GM23338 (cell line): ENCODE measurements at regions not wholly inside any gene's neighbourhood (a gene's known extent, or its start where the extent isn't known, plus 50 kb on each side); places are given as distances from the start of the nearest gene placed in this dataset.

Source experiments
- ATAC-seq: fragments of 200-7000 bp; cut with Tn5 transposase; 3 replicates; pipeline ENCODE4 v1.9.1; 2020
- DNase-seq: peaks from one replicate; pipeline ENCODE4 v3.0.0-alpha.2; 2015; ENCODE audit warnings: low spot score
- H2AFZ ChIP-seq: fragments of 200-600 bp; sonication (generic); 2 replicates; pipeline ENCODE4 v1.8.0; 2016; ENCODE audit warnings: antibody characterized with exemption, mild to moderate bottlenecking, moderate library complexity
- H3F3A ChIP-seq: fragments of 200-600 bp; sonication (generic); replicated peaks from 2 replicates; pipeline ENCODE4 v1.8.0; 2017; ENCODE audit warnings: antibody characterized with exemption, mixed run types, low read depth
- H3K27ac ChIP-seq: fragments of 200-600 bp; sonication (generic); 2 replicates; pipeline ENCODE4 v1.6.1; 2016; ENCODE audit warnings: low read depth
- H3K27me3 ChIP-seq: fragments of 200-600 bp; sonication (generic); 2 replicates; pipeline ENCODE4 v1.8.0; 2016; ENCODE audit warnings: mild to moderate bottlenecking, mixed run types, moderate library complexity; ENCODE audit not compliant: insufficient read depth
- H3K36me3 ChIP-seq: fragments of 200-600 bp; sonication (generic); 2 replicates; pipeline ENCODE4 v1.8.0; 2016; ENCODE audit warnings: mild to moderate bottlenecking; ENCODE audit not compliant: insufficient read depth
- H3K4me1 ChIP-seq: fragments of 200-600 bp; sonication (generic); 2 replicates; pipeline ENCODE4 v1.8.0; 2016; ENCODE audit warnings: mild to moderate bottlenecking, moderate library complexity; ENCODE audit not compliant: insufficient read depth
- H3K4me2 ChIP-seq: fragments of 200-600 bp; sonication (generic); 2 replicates; pipeline ENCODE4 v1.7.1; 2017; ENCODE audit warnings: mixed run types
- H3K4me3 ChIP-seq: fragments of 200-600 bp; sonication (generic); 2 replicates; pipeline ENCODE4 v1.6.1; 2016; ENCODE audit warnings: mixed run types
- H3K79me2 ChIP-seq: fragments of 200-600 bp; sonication (generic); replicated peaks from 2 replicates; pipeline ENCODE4 v1.8.0; 2017; ENCODE audit warnings: mild to moderate bottlenecking; ENCODE audit not compliant: insufficient read depth
- H3K9me2 ChIP-seq: fragments of 200-600 bp; sonication (generic); 2 replicates; pipeline ENCODE4 v1.8.0; 2017; ENCODE audit not compliant: insufficient read depth
- H4K20me1 ChIP-seq: fragments of 200-600 bp; sonication (generic); replicated peaks from 2 replicates; pipeline ENCODE4 v1.8.0; 2017; ENCODE audit warnings: mild to moderate bottlenecking; ENCODE audit not compliant: insufficient read depth
- H3K27ac Mint-ChIP-seq: 2 replicates; pipeline ENCODE4 v1.8.0; 2020; ENCODE audit warnings: inconsistent platforms, mild to moderate bottlenecking, moderate library complexity, mixed read lengths
- H3K27me3 Mint-ChIP-seq: 3 replicates; pipeline ENCODE4 v1.8.0; 2022; ENCODE audit warnings: low read depth, mild to moderate bottlenecking, moderate library complexity, mixed read lengths, inconsistent platforms; ENCODE audit not compliant: insufficient read depth, poor library complexity
- H3K36me3 Mint-ChIP-seq: 3 replicates; pipeline ENCODE4 v1.8.0; 2021; ENCODE audit warnings: low read depth, mild to moderate bottlenecking, inconsistent platforms, moderate library complexity, mixed read lengths
- H3K4me1 Mint-ChIP-seq: 3 replicates; pipeline ENCODE4 v1.8.0; 2020; ENCODE audit warnings: mild to moderate bottlenecking, inconsistent platforms, mixed read lengths
- H3K4me3 Mint-ChIP-seq: 3 replicates; pipeline ENCODE4 v1.8.0; 2021; ENCODE audit warnings: moderate library complexity, mild to moderate bottlenecking, inconsistent platforms, mixed read lengths
- H3K9me3 Mint-ChIP-seq: 3 replicates; pipeline ENCODE4 v1.8.0; 2020; ENCODE audit warnings: moderate library complexity, mild to moderate bottlenecking, inconsistent platforms, mixed read lengths
- CREB1 ChIP-seq: fragments of 250-450 bp; sonication (Bioruptor Pico); IDR thresholded peaks from 2 replicates; pipeline ENCODE4 v1.5.0; 2020; ENCODE audit warnings: low read depth, mild to moderate bottlenecking, moderate library complexity
- EZH2 ChIP-seq: fragments of 200-600 bp; sonication (generic); IDR thresholded peaks from one replicate; pipeline ENCODE4 v1.8.0; 2017; ENCODE audit warnings: antibody characterized with exemption, mild to moderate bottlenecking, low read depth; ENCODE audit not compliant: unreplicated experiment
- EZH2phosphoT487 ChIP-seq: fragments of 200-600 bp; sonication (generic); IDR thresholded peaks from one replicate; pipeline ENCODE4 v1.8.1; 2018; ENCODE audit warnings: antibody characterized with exemption; ENCODE audit not compliant: unreplicated experiment
- JUNB ChIP-seq: IDR thresholded peaks from one replicate; pipeline ENCODE4 v1.6.1; 2016; ENCODE audit warnings: antibody characterized with exemption; ENCODE audit not compliant: unreplicated experiment
- NANOG ChIP-seq: IDR thresholded peaks from 2 replicates; pipeline ENCODE4 v1.6.1; 2016; ENCODE audit warnings: antibody characterized with exemption, borderline replicate concordance
- POLR2AphosphoS5 ChIP-seq: IDR thresholded peaks from 2 replicates; pipeline ENCODE4 v1.6.1; 2016; ENCODE audit warnings: antibody characterized with exemption, low read depth
- STAT1 ChIP-seq: IDR thresholded peaks from one replicate; pipeline ENCODE4 v1.6.1; 2016; ENCODE audit warnings: antibody characterized with exemption; ENCODE audit not compliant: unreplicated experiment
- ZNF114 ChIP-seq: fragments of 250-450 bp; sonication (Bioruptor Pico); IDR thresholded peaks from 2 replicates; pipeline ENCODE4 v1.5.0; 2020; ENCODE audit warnings: mild to moderate bottlenecking, moderate library complexity
- ZNF331 ChIP-seq: fragments of 250-450 bp; sonication (Bioruptor Pico); IDR thresholded peaks from 2 replicates; pipeline ENCODE4 v1.5.0; 2020; ENCODE audit warnings: low read depth, mild to moderate bottlenecking, moderate library complexity
- TF ChIP-seq, protein P1 (sequence below), 2 experiments: fragments of 200-600 bp in 1 of 2; sonication (generic) in 1 of 2; conservative IDR thresholded peaks; 2 replicates each; pipeline versions ENCODE4 v1.5.1 to v1.6.1; 2016 to 2017; ENCODE audit warnings: antibody characterized with exemption in 2 of 2, low read depth in 2 of 2, mild to moderate bottlenecking in 2 of 2, moderate library complexity in 1 of 2
- TF ChIP-seq, protein P2 (sequence below): IDR thresholded peaks from 2 replicates; pipeline ENCODE4 v1.6.1; 2016; ENCODE audit warnings: antibody characterized with exemption
- TF ChIP-seq, protein P3 (sequence below): fragments of 250-450 bp; sonication (Bioruptor Pico); IDR thresholded peaks from 2 replicates; pipeline ENCODE4 v1.5.0; 2020; ENCODE audit warnings: mild to moderate bottlenecking, moderate library complexity

DNA sequence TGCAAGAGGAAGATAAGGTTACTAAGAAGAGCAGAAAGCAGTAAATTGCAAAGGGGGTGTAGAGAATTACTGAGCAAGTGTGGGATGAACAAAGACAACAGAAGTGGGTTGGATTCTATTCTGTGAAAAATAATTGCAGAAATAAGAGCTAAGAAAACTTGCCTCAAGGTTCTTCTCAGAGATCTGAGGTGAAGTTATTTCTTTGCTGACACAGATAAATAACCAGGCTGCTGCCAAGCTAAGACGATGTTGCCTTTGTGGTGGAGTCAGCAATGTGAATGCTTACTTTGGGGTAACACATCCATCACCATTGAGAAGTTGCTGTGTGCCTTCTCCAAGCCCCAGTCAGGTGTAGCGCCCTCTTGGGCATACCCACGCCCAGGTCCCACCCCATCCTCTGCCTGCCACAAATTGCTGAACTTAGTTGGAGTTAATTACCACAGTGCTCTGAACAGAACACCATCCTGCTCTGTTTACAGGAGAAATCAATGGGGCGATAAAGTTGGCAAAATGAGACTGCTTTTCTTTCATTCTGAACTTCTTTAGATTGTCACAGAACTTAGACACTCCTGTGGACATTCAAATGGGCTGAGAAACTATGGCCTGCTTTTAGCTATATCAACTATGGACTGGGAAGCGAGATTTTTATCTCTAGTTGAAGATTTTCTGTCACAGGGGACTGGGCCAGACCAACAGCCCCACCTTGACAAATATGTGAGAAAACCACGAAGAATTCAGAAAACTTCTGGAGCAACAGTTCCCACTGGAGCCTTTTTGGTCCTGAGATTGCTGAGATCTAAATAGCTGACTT, 283.6 kb downstream of the TMX3 start:
- Histone ChIP-seq H3K36me3 (no peaks in the 10 kb centered on the region), H4K20me1 (no peaks in the 10 kb centered on the region), H3K9me2 (no peaks in the 10 kb centered on the region), H3K4me3 (no peak overlapping the region), H3K4me2 (no peak overlapping the region), H3F3A (no peaks in the 10 kb centered on the region), H3K79me2 (no peaks in the 10 kb centered on the region), H3K27ac (no peak overlapping the region), H3K4me1 (no peaks in the 10 kb centered on the region), H3K27me3 (no peaks in the 10 kb centered on the region), H2AFZ (no peak overlapping the region)
- no peaks in the 10 kb centered on the region for H3K9me3 Mint-ChIP-seq
- H3K4me3 Mint-ChIP-seq, result no peak overlapping the region
- ATAC-seq, result no peak; the same call in 2 of the 3 replicates
- 0 out of 3 replicates have a peak, but pooled peaks cover 1% of the 10 kb centered on the region for H3K36me3 Mint-ChIP-seq
- TF ChIP-seq, protein P1, sequence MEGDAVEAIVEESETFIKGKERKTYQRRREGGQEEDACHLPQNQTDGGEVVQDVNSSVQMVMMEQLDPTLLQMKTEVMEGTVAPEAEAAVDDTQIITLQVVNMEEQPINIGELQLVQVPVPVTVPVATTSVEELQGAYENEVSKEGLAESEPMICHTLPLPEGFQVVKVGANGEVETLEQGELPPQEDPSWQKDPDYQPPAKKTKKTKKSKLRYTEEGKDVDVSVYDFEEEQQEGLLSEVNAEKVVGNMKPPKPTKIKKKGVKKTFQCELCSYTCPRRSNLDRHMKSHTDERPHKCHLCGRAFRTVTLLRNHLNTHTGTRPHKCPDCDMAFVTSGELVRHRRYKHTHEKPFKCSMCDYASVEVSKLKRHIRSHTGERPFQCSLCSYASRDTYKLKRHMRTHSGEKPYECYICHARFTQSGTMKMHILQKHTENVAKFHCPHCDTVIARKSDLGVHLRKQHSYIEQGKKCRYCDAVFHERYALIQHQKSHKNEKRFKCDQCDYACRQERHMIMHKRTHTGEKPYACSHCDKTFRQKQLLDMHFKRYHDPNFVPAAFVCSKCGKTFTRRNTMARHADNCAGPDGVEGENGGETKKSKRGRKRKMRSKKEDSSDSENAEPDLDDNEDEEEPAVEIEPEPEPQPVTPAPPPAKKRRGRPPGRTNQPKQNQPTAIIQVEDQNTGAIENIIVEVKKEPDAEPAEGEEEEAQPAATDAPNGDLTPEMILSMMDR (conservative IDR thresholded peaks at IDR 0.05; ENCODE audit: low read depth in 2 of 2), result peak; percentile 20 to 36; a peak in 3 of 4 replicates
- TF ChIP-seq ZNF331 (CRISPR knock-in tag), result no peak
- H3K27ac Mint-ChIP-seq, result no peak overlapping the region
- DNase-seq, result no peak
- 0 out of 3 replicates have a peak, but pooled peaks cover 1% of the 10 kb centered on the region for H3K4me1 Mint-ChIP-seq
- H3K27me3 Mint-ChIP-seq, result no peaks in the 10 kb centered on the region

- H3K36me3 Mint-ChIP-seq, result no peaks in the 10 kb centered on the region
- no peaks in the 10 kb centered on the region for H3K4me1 ChIP-seq
- H3K27ac Mint-ChIP-seq, result no peak overlapping the region
- no peaks in the 10 kb centered on the region for H3F3A ChIP-seq
- H3K4me3 Mint-ChIP-seq, result no peak overlapping the region
- no peaks in the 10 kb centered on the region for H3K4me1 Mint-ChIP-seq
- no peak overlapping the region for H3K4me2 ChIP-seq
- no peaks in the 10 kb centered on the region for H3K9me2 ChIP-seq
- no peaks in the 10 kb centered on the region for H3K9me3 Mint-ChIP-seq
- no peak overlapping the region for H2AFZ ChIP-seq
- no peaks in the 10 kb centered on the region for H3K27me3 Mint-ChIP-seq
- H3K36me3 ChIP-seq, result no peaks in the 10 kb centered on the region
- H3K79me2 ChIP-seq, result no peaks in the 10 kb centered on the region
- no peak overlapping the region for H3K4me3 ChIP-seq
- no peak overlapping the region for H3K27ac ChIP-seq
- DNase-seq (no peak), ATAC-seq (no peak)
- H4K20me1 ChIP-seq, result no peaks in the 10 kb centered on the region
- H3K27me3 ChIP-seq, result no peaks in the 10 kb centered on the region
- no peak for TF ChIP-seq CREB1 (CRISPR knock-in tag)
- TF ChIP-seq POLR2AphosphoS5, result no peak
- TF ChIP-seq, protein P2, sequence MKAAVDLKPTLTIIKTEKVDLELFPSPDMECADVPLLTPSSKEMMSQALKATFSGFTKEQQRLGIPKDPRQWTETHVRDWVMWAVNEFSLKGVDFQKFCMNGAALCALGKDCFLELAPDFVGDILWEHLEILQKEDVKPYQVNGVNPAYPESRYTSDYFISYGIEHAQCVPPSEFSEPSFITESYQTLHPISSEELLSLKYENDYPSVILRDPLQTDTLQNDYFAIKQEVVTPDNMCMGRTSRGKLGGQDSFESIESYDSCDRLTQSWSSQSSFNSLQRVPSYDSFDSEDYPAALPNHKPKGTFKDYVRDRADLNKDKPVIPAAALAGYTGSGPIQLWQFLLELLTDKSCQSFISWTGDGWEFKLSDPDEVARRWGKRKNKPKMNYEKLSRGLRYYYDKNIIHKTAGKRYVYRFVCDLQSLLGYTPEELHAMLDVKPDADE, result no peak
- no peak for TF ChIP-seq NANOG
- TF ChIP-seq EZH2, result no peak
- TF ChIP-seq ZNF114 (CRISPR knock-in tag), result no peak
- TF ChIP-seq, protein P3, sequence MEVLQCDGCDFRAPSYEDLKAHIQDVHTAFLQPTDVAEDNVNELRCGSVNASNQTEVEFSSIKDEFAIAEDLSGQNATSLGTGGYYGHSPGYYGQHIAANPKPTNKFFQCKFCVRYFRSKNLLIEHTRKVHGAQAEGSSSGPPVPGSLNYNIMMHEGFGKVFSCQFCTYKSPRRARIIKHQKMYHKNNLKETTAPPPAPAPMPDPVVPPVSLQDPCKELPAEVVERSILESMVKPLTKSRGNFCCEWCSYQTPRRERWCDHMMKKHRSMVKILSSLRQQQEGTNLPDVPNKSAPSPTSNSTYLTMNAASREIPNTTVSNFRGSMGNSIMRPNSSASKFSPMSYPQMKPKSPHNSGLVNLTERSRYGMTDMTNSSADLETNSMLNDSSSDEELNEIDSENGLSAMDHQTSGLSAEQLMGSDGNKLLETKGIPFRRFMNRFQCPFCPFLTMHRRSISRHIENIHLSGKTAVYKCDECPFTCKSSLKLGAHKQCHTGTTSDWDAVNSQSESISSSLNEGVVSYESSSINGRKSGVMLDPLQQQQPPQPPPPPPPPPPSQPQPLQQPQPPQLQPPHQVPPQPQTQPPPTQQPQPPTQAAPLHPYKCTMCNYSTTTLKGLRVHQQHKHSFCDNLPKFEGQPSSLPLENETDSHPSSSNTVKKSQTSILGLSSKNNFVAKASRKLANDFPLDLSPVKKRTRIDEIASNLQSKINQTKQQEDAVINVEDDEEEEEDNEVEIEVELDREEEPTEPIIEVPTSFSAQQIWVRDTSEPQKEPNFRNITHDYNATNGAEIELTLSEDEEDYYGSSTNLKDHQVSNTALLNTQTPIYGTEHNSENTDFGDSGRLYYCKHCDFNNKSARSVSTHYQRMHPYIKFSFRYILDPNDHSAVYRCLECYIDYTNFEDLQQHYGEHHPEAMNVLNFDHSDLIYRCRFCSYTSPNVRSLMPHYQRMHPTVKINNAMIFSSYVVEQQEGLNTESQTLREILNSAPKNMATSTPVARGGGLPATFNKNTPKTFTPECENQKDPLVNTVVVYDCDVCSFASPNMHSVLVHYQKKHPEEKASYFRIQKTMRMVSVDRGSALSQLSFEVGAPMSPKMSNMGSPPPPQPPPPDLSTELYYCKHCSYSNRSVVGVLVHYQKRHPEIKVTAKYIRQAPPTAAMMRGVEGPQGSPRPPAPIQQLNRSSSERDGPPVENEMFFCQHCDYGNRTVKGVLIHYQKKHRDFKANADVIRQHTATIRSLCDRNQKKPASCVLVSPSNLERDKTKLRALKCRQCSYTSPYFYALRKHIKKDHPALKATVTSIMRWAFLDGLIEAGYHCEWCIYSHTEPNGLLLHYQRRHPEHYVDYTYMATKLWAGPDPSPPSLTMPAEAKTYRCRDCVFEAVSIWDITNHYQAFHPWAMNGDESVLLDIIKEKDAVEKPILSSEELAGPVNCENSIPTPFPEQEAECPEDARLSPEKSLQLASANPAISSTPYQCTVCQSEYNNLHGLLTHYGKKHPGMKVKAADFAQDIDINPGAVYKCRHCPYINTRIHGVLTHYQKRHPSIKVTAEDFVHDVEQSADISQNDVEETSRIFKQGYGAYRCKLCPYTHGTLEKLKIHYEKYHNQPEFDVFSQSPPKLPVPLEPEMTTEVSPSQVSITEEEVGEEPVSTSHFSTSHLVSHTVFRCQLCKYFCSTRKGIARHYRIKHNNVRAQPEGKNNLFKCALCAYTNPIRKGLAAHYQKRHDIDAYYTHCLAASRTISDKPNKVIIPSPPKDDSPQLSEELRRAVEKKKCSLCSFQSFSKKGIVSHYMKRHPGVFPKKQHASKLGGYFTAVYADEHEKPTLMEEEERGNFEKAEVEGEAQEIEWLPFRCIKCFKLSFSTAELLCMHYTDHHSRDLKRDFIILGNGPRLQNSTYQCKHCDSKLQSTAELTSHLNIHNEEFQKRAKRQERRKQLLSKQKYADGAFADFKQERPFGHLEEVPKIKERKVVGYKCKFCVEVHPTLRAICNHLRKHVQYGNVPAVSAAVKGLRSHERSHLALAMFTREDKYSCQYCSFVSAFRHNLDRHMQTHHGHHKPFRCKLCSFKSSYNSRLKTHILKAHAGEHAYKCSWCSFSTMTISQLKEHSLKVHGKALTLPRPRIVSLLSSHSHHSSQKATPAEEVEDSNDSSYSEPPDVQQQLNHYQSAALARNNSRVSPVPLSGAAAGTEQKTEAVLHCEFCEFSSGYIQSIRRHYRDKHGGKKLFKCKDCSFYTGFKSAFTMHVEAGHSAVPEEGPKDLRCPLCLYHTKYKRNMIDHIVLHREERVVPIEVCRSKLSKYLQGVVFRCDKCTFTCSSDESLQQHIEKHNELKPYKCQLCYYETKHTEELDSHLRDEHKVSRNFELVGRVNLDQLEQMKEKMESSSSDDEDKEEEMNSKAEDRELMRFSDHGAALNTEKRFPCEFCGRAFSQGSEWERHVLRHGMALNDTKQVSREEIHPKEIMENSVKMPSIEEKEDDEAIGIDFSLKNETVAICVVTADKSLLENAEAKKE, result no peak
- no peak for TF ChIP-seq ZNF331 (CRISPR knock-in tag)
- TF ChIP-seq STAT1, result no peak
- TF ChIP-seq EZH2phosphoT487, result no peak
- no peak for TF ChIP-seq JUNB
These were observed 285.1 kb downstream of the TMX3 start for GRCh38 chr18:68429841-68430240.
